ENCODE measurements at regions not wholly inside any gene's neighbourhood (a gene's known extent, or its start where the extent isn't known, plus 50 kb on each side); places are given as distances from the start of the nearest gene placed in this dataset.
"Not testable (repeated sequence)": the region's sequence is repeated elsewhere in the genome, so short reads cannot be mapped to it uniquely, and the experiment has no call there.

- Mint-ChIP-seq H3K27me3 (ENCODE audit: low read depth) (peaks cover 12% of the 10 kb centered on the region), H3K4me3 (no peak overlapping the region), H3K36me3 (ENCODE audit: low read depth) (no peaks in the 10 kb centered on the region), H3K4me1 (ENCODE audit: low read depth) (peaks cover 3% of the 10 kb centered on the region), H3K9me3 (no peaks in the 10 kb centered on the region), H3K27ac (no peak overlapping the region)
These were observed 108.8 kb upstream of the SLC1A4 start for GRCh38 chr2:64880193-64880951.

DNA sequence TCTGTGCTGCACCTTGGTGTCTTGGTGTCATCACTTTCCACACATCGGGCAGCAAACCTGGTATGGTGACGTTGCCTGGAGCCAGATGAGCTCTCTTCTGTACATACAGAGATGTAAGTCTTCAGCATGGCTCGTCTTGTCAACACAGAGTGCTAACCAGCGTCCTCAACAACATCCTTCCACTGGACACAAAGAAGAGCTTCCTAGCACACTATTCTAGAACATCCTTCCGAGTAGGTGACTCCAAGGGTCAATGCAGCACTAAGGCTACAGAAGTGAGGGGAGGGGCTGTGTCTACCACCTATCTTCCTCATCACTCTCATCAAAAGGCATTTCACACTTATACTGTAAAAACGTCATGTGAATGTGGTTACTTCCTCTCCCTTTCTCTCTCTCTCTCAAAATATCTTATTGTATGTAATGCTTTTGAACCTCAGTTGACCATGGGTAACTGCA, 108.1 kb upstream of the SLC1A4 start:
- H3K36me3 Mint-ChIP-seq (ENCODE audit: low read depth), result no peaks in the 10 kb centered on the region
- peaks cover 10% of the 10 kb centered on the region for H3K27me3 Mint-ChIP-seq (ENCODE audit: low read depth)
- H3K9me3 Mint-ChIP-seq, result no peaks in the 10 kb centered on the region
- H3K4me1 Mint-ChIP-seq (ENCODE audit: low read depth), result peaks cover 3% of the 10 kb centered on the region
- no peak overlapping the region for H3K4me3 Mint-ChIP-seq
- H3K27ac Mint-ChIP-seq, result no peak overlapping the region

DNA sequence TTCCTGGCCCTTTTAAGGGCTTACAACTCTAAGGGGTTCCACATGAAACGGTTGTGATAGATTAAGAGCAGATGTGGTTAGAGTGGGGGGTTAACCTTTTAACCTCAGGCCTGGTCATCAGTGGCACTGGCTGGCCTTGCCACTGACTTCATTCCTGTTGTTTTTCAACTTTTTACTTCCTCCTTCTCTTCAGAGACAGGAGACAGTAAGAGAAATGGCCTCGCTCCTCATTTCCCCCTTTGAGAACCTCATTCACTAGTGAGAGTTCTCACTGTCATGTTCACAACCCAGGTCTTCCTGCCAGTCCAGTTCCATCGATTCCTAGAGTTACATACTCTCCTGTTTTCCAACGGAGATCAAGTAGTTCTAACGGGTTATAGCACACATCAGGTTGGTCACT, 101.6 kb upstream of the SLC1A4 start:
- Mint-ChIP-seq H3K27me3 (ENCODE audit: low read depth) (peaks cover 7% of the 10 kb centered on the region), H3K9me3 (no peaks in the 10 kb centered on the region), H3K36me3 (ENCODE audit: low read depth) (no peaks in the 10 kb centered on the region)

DNA sequence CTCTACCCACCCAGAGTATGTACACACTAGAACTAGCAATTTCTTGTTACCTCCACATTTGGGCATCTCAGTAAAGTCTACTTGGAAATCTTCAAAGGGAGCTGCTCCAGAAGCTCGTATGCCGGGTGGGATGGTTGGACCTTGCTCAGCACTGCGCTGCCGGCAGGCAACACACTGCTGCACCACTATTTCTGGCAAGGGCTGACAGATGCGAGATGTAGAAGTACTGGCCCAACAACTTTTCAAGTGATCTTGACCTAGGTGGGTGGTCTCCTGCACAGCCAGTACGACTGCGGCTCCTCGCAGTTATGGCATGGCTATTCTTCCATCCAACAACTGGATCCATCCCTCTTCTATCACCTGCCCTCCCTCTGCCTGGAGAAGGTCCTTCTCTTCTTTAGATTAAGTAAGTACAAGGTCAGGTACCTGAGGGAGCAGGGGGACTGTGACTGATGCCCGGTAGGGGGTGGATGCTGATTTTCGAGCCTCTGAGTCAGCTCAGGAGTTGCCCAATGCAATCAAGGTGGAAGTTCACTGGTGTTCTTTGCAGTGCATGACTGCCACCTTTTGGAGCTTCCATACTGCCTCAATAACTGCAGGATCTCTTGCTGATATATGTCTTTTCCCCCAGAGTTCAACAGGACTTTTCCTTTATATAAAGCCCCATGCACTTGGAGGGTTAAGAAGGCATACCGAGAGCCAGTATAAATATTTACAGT, 100.4 kb upstream of the SLC1A4 start:
- no peaks in the 10 kb centered on the region for H3K36me3 Mint-ChIP-seq (ENCODE audit: low read depth)
- H3K27me3 Mint-ChIP-seq (ENCODE audit: low read depth), result peaks cover 18% of the 10 kb centered on the region
- H3K4me1 Mint-ChIP-seq (ENCODE audit: low read depth), result no peaks in the 10 kb centered on the region
- no peak overlapping the region for H3K27ac Mint-ChIP-seq
- H3K4me3 Mint-ChIP-seq, result no peak overlapping the region
- H3K9me3 Mint-ChIP-seq, result no peaks in the 10 kb centered on the region

More for the DNA sequence above, 101.6 kb upstream of the SLC1A4 start:
- no peak overlapping the region for H3K27ac Mint-ChIP-seq
- no peaks in the 10 kb centered on the region for H3K4me1 Mint-ChIP-seq (ENCODE audit: low read depth)
- no peak overlapping the region for H3K4me3 Mint-ChIP-seq

DNA sequence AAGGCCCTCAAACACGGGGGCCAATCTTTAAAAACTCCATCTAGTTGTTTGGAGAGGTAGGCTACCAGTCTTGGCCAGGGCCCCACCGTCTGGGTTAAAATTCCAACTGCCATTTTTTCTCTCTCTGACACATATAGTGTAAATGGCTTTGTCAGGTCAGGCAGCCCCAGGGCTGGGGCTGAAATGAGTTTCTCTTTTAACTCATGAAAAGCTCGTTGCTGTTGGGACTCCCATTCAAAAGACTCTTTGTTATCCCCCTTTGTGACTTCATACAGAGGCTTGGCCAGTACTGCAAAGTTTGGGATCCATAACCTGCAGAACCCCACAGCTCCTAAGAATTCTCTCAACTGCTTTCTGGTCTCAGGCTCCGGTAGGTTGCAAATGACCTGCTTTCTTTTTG, 99.4 kb upstream of the SLC1A4 start:
- Mint-ChIP-seq H3K9me3 (no peaks in the 10 kb centered on the region), H3K4me3 (no peak overlapping the region), H3K27me3 (ENCODE audit: low read depth) (peaks cover 26% of the 10 kb centered on the region), H3K27ac (no peak overlapping the region), H3K4me1 (ENCODE audit: low read depth) (no peaks in the 10 kb centered on the region), H3K36me3 (ENCODE audit: low read depth) (no peaks in the 10 kb centered on the region)

- not testable (repeated sequence) for H3K4me1 Mint-ChIP-seq (ENCODE audit: low read depth); H3K36me3 Mint-ChIP-seq (ENCODE audit: low read depth); H3K4me3 Mint-ChIP-seq; H3K27ac Mint-ChIP-seq; H3K9me3 Mint-ChIP-seq
- peaks cover 40% of the 10 kb centered on the region for H3K27me3 Mint-ChIP-seq (ENCODE audit: low read depth)
These were observed 92.6 kb upstream of the SLC1A4 start for GRCh38 chr2:64896572-64896971.

DNA sequence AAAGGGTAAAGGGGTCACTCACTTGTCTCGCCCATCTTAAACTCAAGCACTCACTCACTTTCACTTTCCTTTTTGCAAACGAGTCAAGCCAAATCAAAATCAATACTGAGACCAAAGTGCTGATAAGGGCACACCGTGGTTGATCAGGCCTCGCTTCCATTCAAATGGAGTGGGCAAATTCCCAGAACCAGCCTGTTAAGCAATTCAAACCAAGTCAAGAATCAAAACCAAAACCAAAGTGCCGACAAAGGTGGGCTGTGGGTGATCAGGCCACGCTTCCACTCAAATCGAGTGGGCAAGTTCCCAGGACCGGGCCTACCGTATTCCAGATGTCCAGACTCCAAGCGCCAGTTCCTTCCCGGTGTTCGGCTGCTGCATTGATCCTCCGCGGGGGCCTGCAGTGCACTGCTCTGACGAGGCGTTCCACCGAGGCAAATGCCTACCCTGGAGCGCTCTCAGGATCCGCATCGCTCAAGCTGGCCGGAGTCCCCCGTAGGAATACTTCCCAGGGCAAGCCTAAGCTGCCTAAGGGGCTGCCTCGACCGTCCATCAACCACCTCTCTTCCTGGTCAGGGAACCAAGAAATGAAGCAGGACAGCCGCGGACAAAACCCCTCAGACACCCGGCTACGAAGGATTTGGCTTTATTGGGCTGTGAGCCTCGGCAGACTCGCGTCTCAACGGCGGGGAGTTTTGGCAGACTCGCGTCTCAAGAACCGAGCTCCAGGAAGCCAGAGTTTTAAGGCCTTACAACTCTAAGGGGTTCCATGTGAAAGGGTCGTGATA, 89.9 kb upstream of the SLC1A4 start:
- Mint-ChIP-seq H3K4me3 (no peak overlapping the region), H3K9me3 (no peaks in the 10 kb centered on the region), H3K27ac (no peak overlapping the region), H3K36me3 (ENCODE audit: low read depth) (no peaks in the 10 kb centered on the region), H3K4me1 (ENCODE audit: low read depth) (peaks cover 8% of the 10 kb centered on the region), H3K27me3 (ENCODE audit: low read depth) (peaks cover 25% of the 10 kb centered on the region)

GRCh38 chr2:64899876-64900275, 89.3 kb upstream of the SLC1A4 start:
- peaks cover 21% of the 10 kb centered on the region for H3K27me3 Mint-ChIP-seq (ENCODE audit: low read depth)
- H3K36me3 Mint-ChIP-seq (ENCODE audit: low read depth); H3K27ac Mint-ChIP-seq; H3K4me3 Mint-ChIP-seq; H3K9me3 Mint-ChIP-seq; H3K4me1 Mint-ChIP-seq (ENCODE audit: low read depth): not testable (repeated sequence)

- no peak overlapping the region for H3K27ac Mint-ChIP-seq
- H3K9me3 Mint-ChIP-seq, result no peaks in the 10 kb centered on the region
- H3K4me1 Mint-ChIP-seq (ENCODE audit: low read depth), result peaks cover 6% of the 10 kb centered on the region
- H3K36me3 Mint-ChIP-seq (ENCODE audit: low read depth), result no peaks in the 10 kb centered on the region
- H3K27me3 Mint-ChIP-seq (ENCODE audit: low read depth), result peaks cover 19% of the 10 kb centered on the region
- no peak overlapping the region for H3K4me3 Mint-ChIP-seq
These were observed 84.5 kb upstream of the SLC1A4 start for GRCh38 chr2:64904413-64905329.

GRCh38 chr2:64905338-64906024, 83.7 kb upstream of the SLC1A4 start:
- no peaks in the 10 kb centered on the region for H3K9me3 Mint-ChIP-seq
- H3K27ac Mint-ChIP-seq, result no peak overlapping the region
- no peak overlapping the region for H3K4me3 Mint-ChIP-seq
- H3K27me3 Mint-ChIP-seq (ENCODE audit: low read depth), result peaks cover 19% of the 10 kb centered on the region
- H3K36me3 Mint-ChIP-seq (ENCODE audit: low read depth), result no peaks in the 10 kb centered on the region
- peaks cover 6% of the 10 kb centered on the region for H3K4me1 Mint-ChIP-seq (ENCODE audit: low read depth)

GRCh38 chr2:64906853-64907536, 82.2 kb upstream of the SLC1A4 start:
- Mint-ChIP-seq H3K27me3 (ENCODE audit: low read depth) (peaks cover 19% of the 10 kb centered on the region), H3K27ac (no peak overlapping the region), H3K4me1 (ENCODE audit: low read depth) (peaks cover 6% of the 10 kb centered on the region), H3K36me3 (ENCODE audit: low read depth) (no peaks in the 10 kb centered on the region), H3K4me3 (no peak overlapping the region), H3K9me3 (no peaks in the 10 kb centered on the region)

DNA sequence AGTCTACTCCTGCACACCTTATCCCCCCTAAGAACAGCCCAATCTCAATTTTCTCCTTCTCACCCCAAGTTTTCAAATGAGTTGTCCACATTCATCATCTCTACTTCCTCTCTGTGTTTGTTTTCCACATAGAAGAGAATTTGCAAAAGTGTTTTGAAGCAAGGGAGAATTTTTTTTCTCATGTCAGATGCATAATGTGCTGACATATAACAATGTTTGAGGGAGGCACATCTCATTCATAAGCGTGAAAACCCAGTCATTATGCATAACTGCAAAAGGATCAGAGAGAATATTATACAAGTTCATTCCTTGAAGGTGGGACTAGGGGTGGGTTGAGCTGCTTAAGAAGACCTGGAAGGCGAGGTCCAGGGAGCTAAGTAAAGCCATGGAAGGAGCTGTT, 80.8 kb upstream of the SLC1A4 start:
- no peak overlapping the region for H3K4me3 Mint-ChIP-seq
- H3K36me3 Mint-ChIP-seq (ENCODE audit: low read depth), result no peaks in the 10 kb centered on the region
- H3K27me3 Mint-ChIP-seq (ENCODE audit: low read depth), result peaks cover 15% of the 10 kb centered on the region
- H3K4me1 Mint-ChIP-seq (ENCODE audit: low read depth), result peaks cover 9% of the 10 kb centered on the region
- H3K9me3 Mint-ChIP-seq, result no peaks in the 10 kb centered on the region
- H3K27ac Mint-ChIP-seq, result no peak overlapping the region

GRCh38 chr2:64910523-64910922, 78.7 kb upstream of the SLC1A4 start:
- Mint-ChIP-seq H3K9me3 (no peaks in the 10 kb centered on the region), H3K4me3 (no peak overlapping the region), H3K36me3 (ENCODE audit: low read depth) (no peaks in the 10 kb centered on the region), H3K27ac (no peak overlapping the region), H3K4me1 (ENCODE audit: low read depth) (peaks cover 6% of the 10 kb centered on the region), H3K27me3 (ENCODE audit: low read depth) (peaks cover 11% of the 10 kb centered on the region)

Measured in T-helper 1 cell treated with Interleukin-12 subunit alpha and Interleukin-12 subunit beta and Interleukin-4 antibody, amounts not matched to agents 30 μg/mL and 1 μg/mL, for 36 hours (primary cell).